Cardiac fibroblast (primary cell): ENCODE measurements at regions not wholly inside any gene's neighbourhood (a gene's known extent, or its start where the extent isn't known, plus 50 kb on each side); places are given as distances from the start of the nearest gene placed in this dataset.

Experiments used
- DNase-seq, 2 donors: peaks; one replicate each; pipeline versions ENCODE4 v3.0.0 to v3.0.0-alpha.2; 2010; ENCODE audit warnings: low read depth in 2 of 2
- H3K4me3 ChIP-seq, 2 donors: replicated peaks in 1 of 2; 1 replicate in 1 of 2; 2 replicates in 1 of 2; pipeline ENCODE4 v1.5.1; 2011; ENCODE audit warnings: low read depth in 2 of 2, low read length in 2 of 2, mild to moderate bottlenecking in 2 of 2, moderate library complexity in 1 of 2
- CTCF ChIP-seq: IDR thresholded peaks from one replicate; pipeline ENCODE4 v1.5.1; 2011; ENCODE audit warnings: low read depth, mild to moderate bottlenecking, low read length, inconsistent platforms

- H3K4me3 ChIP-seq: no peak overlapping the region
- no peak for TF ChIP-seq CTCF
- no peak for DNase-seq
Measured at GRCh38 chr18:72154926-72155325, 389.2 kb downstream of the CBLN2 start.

- DNase-seq: no peak
- no peak overlapping the region for H3K4me3 ChIP-seq
Measured at GRCh38 chr18:72152935-72153334, 391.2 kb downstream of the CBLN2 start.

GRCh38 chr18:72147830-72148229, 396.3 kb downstream of the CBLN2 start:
- DNase-seq: no peak
- no peak overlapping the region for H3K4me3 ChIP-seq
- TF ChIP-seq CTCF: no peak

More at GRCh38 chr18:72152935-72153334, 391.2 kb downstream of the CBLN2 start:
- no peak for TF ChIP-seq CTCF

GRCh38 chr18:72140007-72140406, 404.1 kb downstream of the CBLN2 start:
- no peak overlapping the region for H3K4me3 ChIP-seq
- no peak for DNase-seq
- TF ChIP-seq CTCF: no peak

- no peak for TF ChIP-seq CTCF
- no peak for DNase-seq
- H3K4me3 ChIP-seq: no peak overlapping the region
Measured at GRCh38 chr18:72128649-72129048, 415.5 kb downstream of the CBLN2 start.

- TF ChIP-seq CTCF: no peak
- no peak for DNase-seq
- no peak overlapping the region for H3K4me3 ChIP-seq
Measured at GRCh38 chr18:72122103-72122502, 422.0 kb downstream of the CBLN2 start.

- DNase-seq: no peak
- no peak for TF ChIP-seq CTCF
Measured at GRCh38 chr18:72119082-72119481, 425.1 kb downstream of the CBLN2 start.

More at GRCh38 chr18:72119082-72119481, 425.1 kb downstream of the CBLN2 start:
- no peak overlapping the region for H3K4me3 ChIP-seq
